HG03159 (cell line): ENCODE measurements at regions not wholly inside any gene's neighbourhood (a gene's known extent, or its start where the extent isn't known, plus 50 kb on each side); places are given as distances from the start of the nearest gene placed in this dataset.

Experiments used
- ATAC-seq: cut with Tn5 transposase; IDR thresholded peaks from one replicate; pipeline ENCODE4 v1.9.1; 2021; ENCODE audit warnings: mild to moderate bottlenecking, moderate library complexity; ENCODE audit not compliant: unreplicated experiment

DNA sequence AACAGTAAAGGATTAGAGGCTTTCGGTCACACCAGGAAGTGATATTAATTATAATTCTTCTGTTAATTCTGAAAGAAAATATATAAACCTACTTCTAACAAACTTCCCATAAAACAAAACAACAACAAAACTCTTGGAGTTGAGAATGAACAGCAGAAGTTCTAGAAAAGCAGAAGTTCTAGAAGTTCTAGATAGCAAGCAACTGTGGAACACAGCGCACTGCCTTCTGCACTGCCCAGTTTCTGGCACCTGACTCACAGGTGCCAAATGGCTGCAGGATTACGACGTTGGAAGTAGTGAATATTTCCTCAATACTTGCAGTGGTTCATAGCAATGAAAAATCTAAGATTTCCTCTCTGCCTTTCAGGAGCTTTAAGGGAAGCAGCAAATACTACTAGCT lies 132.2 kb downstream of the OR13A1 start:
- ATAC-seq: no peak

DNA sequence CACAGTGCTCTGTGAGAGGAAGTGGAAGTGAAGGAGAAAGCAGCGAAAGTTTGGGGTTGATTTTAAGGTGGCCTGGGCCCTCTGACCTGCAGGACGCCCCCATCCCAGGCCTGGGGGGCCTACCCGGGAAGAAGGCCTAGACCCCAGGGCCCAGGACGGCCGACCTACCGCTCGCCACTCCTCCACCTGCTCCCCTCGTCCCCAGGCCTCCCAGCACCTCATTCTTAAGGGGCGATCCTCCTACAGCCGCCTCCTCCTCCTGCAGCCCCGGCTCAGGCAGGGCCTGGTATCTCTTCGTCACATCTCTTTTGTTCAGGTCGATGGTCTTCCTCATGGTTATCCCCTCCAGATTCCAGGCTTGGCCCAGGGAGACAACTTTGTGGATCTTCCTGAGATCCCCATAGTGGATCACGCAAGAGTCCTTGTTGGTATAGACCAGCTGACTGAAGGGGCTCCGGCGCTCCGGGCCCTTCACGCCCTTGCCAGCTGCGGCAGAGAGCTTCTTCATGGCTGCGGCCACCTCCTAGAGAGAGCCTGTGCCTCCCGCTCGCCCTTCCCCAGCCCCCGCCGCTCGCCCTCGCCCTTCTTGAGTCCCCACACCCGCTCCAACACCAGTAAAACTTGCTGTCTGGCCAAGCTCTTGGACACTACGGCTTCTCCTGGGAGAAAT lies 117.5 kb downstream of the OR13A1 start:
- ATAC-seq: no peak

- no peak for ATAC-seq
Measured at GRCh38 chr10:45198486-45199204, 116.8 kb downstream of the OR13A1 start.

DNA sequence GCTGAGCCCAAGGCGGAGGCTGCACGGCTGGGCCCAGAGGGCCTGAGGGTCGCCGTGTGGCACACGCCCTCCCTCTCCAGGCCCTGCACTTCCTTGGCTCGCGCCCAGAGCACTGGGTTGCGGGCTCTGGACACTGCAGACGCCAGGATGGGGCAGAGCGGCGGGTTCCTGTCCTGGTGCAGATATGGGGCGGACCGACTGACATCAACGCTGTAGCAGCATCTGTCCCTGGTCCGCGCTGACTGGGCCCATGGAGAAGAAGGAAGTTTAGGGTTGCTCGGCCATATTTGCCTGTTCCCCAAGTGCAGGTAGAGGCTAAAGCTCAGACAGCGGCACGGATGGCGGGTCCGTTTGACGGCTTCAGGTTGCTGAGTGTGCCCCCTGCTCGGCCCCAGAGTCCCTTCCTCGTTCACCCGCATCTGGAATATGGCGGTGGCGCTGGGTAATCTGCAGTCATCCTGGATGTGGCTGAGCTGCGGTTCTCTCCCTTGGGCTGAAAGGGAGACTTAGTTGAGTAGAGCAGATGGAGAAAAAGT lies 116.1 kb downstream of the OR13A1 start:
- ATAC-seq: no peak

- ATAC-seq: no peak
Measured at GRCh38 chr10:45201271-45201670, 114.1 kb downstream of the OR13A1 start.

DNA sequence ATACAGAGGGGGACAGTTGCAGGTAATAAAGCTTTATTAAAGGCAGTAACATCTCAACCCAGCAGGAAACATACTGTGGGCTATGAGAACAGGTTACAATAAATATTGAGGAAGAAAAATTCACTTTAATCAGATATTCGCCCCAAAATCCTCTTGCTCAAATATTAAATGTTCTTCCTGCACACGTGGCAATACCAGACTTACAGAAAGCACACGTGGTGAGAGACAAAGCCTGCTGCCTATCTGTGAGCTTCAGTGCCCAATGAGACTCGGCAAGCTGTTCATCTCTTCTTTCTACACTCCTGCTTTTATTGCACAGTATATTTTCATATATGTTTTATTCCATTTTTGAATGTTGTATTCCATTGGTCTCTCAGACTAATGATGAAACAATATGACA lies 113.2 kb downstream of the OR13A1 start:
- ATAC-seq: no peak

DNA sequence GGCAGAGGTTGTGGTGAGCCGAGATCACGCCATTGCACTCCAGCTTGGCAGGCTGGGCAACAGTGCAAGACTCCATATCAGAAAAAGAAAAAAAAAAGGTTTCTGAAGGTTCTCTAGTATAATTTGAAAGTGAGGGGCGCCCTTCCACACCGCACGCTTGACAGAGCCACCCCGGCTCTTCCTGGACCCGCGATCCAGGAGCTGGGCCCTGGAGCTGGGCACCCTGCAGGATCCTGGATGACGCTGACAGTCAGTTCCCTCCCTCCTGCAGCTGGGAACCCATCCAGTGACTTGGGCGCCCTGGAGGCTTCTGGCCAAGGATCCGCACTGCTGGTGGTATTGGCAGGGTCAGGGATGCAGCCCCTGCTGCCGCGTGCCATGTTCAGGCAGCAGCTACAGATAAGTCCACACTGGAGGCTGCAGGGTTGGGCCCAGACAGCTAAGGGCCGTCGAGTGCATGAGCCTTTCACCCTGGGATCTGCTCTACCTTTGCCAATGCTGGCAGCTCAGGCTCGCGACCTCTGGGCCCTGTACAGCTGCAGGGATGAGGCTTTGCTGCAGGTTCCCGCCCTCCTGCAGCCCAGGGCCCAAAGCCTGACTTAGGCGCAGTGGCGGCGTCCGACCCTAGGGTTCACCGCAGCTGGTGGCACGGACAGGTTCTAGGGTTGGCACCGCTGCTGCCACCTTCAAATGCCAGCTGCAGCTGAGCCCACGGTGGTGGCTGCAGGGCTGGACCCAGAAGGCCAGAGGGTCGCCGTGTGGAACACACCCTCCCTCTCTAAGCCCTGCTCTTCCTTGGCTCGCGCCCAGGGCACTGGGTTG lies 110.2 kb downstream of the OR13A1 start:
- no peak for ATAC-seq

GRCh38 chr10:45209888-45210287 lies 105.5 kb downstream of the OR13A1 start:
- no peak for ATAC-seq

DNA sequence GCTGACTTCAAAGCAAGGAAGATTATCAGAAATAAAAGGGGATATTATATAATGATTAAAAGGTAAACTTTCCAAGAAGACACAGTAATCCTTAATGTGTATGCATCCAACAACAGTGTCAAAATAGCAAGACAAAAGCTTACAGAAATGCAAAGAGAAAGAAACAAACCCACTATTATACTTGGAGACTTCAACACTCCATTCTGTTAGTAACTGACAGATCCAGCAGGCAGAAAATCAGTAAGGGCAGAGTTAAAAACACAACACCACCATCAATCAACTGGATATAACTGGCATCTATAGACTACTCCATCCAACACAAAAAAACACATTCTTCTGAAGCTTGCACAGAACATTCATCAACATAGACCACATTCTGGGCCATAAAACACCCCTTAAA lies 103.8 kb downstream of the OR13A1 start:
- no peak for ATAC-seq

DNA sequence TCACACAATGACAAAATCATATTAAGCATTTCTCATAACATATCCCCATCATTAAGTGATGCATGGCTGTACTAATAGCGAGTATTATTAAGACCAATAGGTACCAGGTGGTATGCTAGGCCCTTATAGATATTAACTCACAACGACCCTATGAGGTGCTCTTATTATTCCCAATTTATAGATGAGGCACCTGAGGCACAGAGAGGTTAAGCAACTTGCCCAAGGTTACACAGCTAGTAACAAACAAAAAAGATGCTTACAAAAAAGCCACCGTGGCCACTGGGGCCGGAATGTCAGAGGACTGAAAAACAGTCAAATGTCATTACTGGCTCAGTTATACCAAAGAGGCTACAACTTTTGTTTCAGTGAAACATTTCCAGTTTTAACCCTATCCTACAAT lies 96.0 kb downstream of the OR13A1 start:
- ATAC-seq: no peak

DNA sequence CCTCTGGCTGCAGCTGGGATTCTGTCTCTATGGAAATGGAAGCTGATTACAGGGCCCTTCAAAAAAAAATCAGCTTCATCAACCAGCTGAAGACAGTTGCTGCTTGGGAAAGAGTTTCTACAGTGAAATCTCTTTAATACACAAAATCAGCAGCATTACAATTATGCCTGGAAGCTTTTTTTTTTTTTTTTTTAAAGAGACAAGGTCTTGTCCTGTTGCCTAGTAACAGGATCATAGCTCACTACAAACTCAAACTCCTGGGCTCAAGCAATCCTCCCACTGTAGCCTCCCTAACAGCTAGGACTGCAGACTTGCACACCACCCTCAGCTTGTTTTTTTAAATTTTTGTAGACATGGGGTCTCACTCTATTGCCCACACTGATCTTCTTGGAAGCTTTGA lies 94.5 kb downstream of the OR13A1 start:
- ATAC-seq: no peak

DNA sequence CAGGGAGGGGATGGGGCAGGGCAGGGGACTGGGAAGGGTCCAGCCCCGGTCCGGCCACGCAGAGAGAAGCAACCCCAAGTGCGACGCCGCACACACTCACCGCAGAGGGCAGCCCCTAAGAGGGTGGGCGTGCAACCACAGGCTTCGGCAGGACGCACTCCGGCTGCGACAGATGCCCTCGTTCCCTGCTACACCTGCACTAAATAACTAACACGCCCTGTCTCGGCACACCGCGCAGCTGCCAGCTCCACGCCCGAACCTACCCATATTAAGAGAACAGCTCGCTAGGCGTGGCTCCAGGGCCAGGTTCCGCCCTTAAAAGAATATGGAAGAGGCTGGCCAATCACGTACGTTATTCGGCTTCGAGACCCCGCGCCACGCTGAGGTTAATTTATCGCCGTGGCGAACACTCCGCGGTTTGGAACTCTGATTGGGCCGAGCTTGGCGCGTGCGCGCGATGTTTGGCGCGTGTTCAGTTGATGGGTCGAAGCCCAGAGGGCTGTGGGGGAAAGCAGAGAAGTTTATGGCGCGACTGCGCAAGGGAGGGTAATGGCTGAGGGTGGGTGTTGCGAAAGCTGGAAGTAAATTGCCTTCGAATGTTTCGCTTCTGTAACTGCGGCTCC lies 91.1 kb downstream of the OR13A1 start:
- no peak for ATAC-seq

DNA sequence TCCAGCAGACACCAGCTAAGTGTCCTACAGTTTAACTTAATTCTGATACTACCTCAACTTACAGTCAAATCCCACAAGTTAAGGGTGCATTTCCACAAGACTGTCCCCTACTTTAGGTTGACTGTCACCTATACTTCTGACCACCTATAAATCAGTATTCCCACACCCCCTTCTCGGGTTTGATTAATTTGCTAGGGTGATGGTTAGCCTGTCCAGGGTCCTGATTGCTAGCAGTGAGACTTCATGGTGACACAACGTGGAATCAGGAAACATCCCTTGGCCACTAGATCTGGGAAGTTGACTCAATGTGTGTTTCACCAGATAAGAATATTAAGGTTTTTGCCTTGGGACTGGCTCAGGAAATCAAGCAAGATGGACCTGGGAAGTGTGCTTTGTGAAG lies 88.4 kb downstream of the OR13A1 start:
- no peak for ATAC-seq

- ATAC-seq: no peak
Measured at GRCh38 chr10:45227456-45227855, 88.0 kb downstream of the OR13A1 start.

GRCh38 chr10:45229823-45230222 lies 85.6 kb downstream of the OR13A1 start:
- no peak for ATAC-seq

DNA sequence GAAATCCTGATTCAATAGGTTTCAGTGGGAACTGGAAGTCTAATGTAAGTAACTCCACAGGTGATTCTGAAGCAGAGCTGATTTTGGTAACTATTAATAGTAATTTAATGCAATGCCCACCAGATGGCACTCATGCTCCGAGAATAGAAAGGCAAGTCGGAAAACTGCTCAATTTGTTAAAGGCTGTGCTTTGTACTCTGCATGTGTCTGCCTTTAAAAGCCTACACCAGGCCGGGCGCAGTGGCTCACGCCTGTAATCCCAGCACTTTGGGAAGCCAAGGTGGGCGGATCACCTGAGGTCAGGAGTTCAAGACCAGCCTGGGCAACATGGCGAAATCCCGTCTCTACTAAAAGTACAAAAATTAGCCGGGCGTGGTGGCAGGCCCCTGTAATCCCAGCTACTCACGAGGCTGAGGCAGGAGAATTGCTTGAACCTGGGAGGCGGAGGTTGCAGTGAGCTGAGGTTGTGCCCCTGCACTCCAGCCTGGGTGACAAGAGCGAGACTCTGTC lies 80.1 kb downstream of the OR13A1 start:
- peak; percentile 67 for ATAC-seq

DNA sequence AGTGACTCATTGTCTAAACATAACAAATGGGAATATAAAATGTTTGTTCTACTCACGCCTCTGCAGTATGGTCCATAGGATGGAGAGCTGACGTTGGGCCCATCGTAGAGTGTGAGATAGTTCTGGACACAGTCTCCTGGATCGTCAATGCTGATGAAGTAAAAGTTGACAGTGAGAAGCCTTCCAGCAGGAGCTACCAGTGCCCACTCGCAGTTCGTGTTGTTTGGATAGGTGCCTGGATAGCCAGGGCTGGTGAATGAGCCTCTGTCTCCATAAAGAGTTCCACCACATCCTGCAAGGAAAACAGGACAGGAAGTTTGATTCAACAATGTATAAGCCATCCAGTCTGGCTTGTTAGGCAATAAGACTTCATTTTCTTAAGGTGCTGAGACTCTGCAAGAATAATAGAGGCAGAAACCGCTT lies 79.6 kb downstream of the OR13A1 start:
- ATAC-seq: no peak

DNA sequence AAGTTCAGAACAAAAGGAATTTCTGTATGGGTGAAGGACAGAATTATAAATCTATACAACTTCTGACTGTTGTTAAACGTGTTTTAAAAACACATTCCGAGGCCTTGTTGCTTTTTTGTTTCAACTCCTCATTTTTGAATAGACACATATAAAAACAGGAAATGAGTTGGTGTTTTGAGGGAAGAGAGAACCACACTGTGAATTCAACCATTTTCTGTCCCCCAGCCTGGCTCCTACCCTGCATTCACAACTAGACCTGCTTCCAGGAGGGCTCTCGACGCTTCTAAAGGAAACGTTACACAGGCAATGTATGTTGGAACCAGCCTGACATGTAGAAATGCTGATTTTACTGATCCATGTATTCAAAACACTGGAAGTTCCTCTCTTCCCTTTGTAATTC lies 76.5 kb downstream of the OR13A1 start:
- ATAC-seq: no peak

DNA sequence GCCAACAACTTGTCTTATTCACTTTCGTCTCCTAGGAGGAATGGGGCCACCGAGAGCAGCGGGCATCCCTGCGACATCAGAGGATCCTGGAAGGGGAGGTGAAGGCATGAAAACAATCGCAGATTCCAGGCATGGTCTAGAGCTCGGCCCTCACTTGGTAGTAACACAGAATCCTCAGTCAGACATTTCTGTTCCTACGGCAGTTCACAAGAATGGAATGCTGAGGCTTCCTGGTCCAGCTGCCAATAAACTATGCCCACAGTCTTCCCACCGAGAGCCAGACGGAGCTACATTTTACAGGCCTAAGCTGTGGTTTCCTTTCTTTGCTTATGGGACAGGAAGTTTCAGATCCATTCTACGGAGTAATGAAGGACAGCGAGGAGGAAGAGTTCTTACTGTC lies 75.8 kb downstream of the OR13A1 start:
- no peak for ATAC-seq

DNA sequence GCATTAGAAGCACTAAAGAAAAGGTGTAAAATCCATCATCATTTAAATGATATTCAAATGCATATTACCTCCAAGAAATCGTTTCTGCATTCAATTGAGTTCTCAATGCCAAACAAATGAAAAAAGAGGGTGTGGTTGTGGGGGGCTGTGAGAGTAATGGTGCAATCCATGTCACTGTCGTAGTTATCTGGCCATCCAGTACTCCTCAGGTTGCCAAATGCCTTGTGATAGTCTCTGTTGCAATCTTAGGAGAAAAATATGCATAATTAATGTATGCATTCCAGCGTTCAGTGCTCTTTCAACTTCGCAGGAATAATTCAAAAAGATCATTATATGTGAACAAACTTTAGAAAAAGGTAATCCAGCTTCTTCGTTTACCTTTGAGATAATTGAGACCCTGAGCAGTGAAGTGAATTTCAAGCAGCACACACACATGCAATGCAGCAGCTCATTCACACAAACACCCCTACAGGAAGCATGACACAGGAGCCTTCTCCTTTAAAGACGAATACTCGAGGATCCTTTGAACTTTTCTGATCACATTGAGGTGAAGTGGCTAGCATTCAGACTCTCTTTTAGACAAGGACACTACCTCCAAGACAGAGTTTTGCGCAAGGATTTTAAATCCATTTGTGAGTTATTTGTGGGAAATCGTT lies 73.4 kb downstream of the OR13A1 start:
- no peak for ATAC-seq
